NCI-H526 treated with DMSO at 0.1 percent for 48 hours (cell line): ENCODE measurements at regions not wholly inside any gene's neighbourhood (a gene's known extent, or its start where the extent isn't known, plus 50 kb on each side); places are given as distances from the start of the nearest gene placed in this dataset.

ENCODE experiments used
- DNase-seq: peaks from one replicate; lab custom pipeline; 2025; lab: John Stamatoyannopoulos, UW

DNA sequence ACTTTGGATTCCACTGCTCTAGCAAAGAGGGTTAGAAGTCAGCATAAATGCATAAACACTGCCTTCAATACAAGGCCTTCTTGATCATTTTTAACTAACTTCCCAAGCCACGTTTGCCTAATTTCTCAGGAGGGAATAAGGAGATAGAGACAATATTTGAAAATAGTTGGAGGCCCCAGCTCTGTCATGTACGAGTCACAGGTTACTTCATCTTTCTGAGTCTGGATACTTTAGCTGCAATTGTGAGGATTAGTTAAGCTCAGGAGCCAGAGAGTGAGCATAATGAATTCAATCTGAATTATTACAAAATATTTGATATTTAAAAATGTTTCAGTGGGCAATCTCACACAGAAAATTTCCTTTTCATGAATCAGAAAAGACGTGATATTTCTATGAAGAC lies 298.9 kb downstream of the SHOX2 start:
- no peak for DNase-seq

DNA sequence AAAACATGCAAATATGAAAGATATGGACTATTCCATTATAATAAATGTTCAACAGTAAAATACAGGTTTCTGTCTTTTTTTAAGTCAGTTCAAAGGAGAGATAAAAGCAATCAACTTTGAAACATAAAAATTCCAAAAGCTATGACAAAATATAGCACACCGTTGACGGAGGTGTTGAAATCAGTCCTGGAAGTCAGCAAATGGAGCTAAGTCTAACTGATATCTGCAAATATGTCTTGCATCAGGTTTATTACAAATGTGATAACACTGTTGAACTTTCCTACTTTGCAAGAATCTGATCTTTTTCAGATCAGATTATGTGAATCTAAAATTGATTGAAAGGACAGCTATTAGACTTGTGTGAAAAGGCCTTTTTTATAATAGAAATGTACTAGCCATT lies 300.7 kb downstream of the SHOX2 start:
- DNase-seq: no peak

DNA sequence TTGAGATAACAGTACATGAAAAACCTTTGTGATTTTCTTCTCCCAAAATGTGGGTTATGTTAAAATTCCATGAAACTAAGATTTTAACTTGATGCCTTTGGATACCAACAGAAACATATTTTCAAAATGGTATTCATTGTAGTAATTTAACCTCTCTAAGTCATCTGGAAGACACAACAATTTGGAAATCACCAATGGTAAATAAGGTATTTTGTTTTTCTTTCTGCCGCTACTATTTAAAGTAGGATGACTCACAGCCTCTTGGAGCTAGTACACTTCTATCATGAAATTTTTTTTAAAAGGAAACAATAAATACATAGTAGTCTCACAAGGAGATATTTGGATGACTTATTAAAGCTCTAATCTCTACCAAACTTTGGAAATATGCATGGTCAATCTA lies 291.6 kb upstream of the VEPH1 start:
- DNase-seq: no peak

DNA sequence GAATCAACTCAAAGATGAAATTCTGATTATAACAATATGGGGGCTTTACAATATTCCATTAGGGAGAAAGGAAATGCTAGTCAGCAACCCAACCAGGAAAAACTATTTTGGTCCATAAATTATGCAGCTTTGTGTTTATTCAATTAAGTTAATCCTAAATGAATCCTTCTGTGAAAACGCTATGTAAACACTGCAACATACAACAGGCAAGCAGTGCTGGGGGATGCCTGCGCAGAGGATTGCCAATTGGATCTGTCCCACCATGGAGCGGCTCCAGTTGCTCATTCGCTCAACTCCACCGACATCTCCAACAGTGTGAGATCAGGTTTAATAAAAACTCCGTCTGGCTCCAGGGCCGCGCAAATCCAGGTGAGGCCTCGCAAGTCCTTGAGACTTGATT lies 290.5 kb upstream of the VEPH1 start:
- DNase-seq: no peak

DNA sequence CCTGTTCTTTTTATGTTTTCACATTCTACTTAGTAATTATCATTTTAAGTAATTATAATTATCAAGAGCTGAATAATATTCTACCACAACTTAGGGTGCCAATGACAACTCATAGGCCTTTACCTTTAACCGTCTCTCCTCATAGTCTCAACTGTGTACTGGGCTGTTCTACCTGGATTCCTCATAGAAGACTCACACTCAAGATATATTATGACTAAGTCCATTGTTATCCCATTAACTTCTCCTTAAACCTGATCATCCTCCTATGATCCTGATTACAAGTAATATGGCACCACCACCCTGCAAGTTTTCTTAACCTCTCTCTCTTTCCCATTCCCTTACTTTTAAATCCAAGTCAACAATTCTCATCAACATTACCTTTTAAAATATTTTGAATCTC lies 285.9 kb upstream of the VEPH1 start:
- DNase-seq: no peak

DNA sequence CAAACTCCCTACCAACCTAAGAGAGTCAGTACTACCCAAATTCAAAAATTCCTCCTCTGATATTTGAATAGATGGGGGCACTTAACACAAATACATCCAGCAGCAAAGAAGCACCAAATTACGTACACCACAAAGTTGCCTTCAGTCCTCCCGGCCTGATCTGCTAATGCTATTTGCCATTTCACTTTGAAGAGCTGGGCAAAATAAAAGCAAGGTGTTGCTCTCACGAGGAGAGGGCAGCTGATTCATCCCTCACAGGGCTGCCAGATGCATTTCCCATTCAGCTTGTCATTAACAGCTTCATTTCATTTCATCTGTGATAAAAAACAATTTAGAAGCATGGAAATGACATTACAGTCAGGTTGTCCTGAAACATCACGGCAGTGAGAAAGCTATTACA lies 283.4 kb upstream of the VEPH1 start:
- no peak for DNase-seq

DNA sequence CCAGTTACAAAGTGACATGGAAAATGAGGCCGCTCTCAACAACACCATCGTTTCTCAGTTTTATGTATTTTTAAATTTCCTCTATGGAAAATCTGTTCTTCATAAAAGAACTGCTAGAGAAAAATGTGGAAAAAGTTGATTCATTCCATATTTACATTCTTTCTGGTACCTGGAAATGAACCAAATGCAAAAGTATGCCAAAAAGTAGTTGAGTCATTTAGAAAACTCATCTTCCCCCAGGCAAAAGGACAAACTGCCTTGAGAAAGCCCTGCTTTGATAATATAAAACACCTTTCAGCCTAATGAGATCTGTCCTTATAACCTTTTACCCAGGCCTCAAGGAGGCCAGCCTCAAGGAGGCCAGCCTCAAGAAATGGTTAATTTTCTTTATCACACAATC lies 283.0 kb upstream of the VEPH1 start:
- DNase-seq: no peak

DNA sequence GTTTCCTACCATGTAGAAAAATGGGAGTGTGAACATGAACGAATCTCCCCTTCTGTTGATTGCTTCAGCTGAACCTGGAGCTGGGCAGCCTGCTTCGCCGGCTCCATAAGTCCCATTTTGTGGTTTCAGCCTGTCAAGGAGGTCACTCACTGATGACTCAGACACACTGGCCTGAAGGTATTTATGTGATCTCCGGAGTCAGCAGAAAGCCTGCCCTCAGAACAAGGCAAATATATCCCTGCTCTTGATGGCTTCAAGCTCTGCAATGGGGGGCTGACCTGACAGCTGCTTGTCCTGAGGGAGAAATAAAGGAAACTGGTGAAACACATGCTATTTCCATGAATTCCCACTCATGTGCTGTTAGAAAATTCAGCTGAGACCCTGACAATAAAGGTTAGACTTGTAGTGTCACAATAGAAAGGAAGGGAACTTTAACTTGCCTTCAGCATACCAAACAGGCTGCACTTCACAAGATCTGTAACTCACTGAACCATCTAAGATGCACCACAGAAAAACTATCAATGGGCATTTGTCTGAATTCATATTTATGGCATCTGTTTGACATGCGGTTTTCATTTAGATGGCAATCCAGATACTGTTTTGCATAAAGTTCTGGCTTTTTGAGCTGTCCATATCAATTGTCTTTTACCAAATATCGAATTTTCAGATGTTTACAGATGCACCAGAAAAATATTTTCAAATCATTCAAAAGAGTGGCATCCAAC lies 282.0 kb upstream of the VEPH1 start:
- DNase-seq: peak; percentile 38

DNA sequence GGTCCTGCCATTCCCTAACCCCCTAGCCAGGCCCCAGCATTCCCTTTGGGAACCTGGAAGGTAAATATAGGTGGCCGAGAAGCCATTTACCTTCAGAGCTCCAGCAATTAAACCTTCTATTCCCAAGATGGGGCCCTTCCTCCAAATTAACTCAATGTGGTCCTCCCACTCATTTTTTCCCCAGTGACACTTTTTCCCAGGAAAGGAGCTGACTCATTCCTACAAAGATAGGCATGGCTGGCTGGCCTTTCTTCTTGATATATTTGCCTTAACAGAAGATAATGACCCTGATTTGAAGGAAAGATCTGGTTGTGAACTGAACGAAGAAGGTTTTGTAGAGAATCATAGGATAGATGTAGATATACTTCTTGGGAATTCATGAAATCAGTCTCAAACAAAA lies 279.0 kb upstream of the VEPH1 start:
- DNase-seq: no peak

DNA sequence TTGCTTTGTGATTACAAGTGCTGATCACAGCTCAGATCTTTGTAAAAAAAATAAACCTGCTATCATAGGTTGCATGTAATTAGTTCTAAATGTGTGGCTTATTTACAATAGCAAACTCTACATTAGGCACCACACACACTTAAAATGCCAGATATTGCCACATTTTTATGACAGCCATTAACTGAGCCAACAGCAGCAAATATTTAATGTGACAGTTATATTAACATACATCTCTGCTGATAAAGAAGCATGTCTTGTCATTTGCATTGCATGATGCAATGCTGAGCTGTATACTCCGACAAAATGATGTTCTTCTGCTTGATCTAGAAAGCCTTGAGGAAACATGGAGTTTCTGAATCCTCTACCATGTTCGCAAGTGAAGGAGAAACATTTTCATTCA lies 273.6 kb upstream of the VEPH1 start:
- no peak for DNase-seq

DNA sequence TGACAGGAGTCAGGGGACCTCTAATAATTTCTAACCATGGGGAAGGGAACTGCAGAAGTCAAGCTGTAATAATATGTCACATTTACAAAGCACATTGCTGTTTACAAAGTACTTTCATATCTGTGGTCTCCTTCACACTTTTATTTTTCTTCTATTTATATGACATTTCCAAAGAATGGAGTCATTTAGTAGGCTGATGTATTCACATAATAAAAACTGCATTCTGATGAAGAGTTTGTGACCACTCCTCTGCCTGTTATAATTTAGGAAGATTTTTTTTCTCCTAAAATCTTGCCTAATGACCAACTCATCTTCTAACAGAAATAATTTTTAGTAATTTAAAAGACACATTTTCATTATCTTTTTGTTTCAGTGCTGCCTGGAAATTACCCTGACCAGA lies 272.2 kb upstream of the VEPH1 start:
- no peak for DNase-seq

DNA sequence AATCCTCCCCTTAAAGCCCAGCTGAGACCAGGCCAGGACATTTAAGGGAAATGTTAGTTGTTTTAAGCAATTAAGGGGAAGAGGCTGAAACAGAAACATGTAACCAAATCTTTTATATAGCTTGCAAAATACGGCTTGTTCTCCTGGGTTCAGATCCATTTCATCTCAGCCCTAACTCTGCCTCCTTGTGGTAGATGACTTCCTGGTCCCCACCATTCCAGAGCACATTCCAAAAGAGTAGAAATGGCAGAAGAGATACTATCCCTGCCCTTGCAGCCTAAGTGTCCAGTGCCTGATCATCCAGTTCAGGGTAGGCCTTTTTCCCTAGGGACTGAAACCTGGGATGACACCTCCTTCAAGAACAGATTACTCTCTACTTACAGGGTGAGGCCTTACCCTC lies 266.2 kb upstream of the VEPH1 start:
- no peak for DNase-seq

DNA sequence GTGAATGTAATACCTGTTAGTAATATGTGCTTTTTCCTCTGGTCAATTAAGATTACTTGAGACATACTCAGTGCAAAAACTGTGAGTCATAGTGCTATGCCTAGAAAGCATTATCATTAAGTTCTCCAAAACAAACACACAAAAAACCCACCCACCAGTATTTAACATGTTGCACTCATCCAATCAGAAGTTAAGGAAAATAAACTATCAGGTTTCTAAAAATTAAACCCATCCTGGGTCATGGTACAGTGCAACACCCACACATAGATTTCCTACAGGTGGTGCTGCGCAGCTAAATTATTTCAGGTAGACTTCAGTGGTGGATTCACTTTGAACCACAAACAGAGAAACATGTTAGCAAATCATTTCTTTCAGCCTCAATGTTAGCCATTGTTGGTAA lies 264.4 kb upstream of the VEPH1 start:
- DNase-seq: no peak

DNA sequence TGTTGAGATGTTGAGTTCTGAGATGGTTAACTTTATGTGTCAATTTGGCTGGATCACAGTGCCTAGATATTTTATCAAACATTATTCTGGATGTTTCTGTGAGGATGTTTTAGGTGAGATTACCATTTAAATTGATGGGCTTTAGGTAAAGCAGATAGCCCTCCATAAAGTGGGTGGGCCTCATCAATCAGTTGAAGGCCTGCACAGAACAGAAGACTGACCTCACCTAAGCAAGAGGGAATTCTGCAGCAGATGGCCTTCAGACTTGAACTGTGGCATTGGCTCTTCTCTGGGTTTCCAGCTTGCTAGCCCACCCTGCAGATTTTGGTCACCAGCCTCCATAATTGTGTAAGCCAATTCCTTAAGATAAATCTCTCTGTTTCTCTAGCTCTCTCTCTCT lies 260.4 kb upstream of the VEPH1 start:
- DNase-seq: no peak

DNA sequence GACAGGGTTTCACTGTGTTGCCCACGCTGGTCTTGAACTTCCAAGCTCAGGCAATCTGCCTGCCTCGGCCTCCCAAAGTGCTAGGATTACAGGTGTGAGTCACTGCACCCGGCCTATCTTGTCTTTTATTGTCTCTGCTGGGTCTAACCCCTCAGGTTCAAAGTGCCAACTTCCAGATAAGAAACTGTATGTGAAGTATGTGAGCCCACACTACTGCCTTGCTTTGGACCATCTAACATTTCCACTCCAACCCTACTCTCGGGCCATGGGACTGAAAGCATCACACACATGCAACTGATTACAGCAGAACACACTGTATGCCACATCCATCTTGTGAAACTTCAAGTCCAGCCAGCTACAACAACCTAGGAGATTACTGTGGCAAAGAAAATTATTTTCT lies 256.1 kb upstream of the VEPH1 start:
- no peak for DNase-seq

DNA sequence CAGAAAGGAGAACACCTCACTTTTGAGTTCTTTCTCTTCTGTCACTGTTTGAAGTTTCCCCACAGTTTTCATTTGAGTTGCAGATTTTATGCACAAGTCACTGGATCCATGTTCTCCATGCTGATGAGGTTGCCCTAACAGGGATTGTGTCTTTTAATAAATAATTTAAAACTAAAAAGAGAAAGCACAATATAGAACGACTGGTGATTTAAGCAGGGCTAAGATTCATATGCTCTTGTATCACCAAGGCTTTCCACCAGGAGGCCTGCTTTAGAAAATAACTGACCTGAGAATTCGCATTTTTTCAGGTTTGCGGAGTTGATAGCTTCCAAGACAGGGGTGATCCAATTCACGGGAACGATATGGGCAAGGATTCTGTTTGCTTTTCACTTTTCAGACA lies 252.0 kb upstream of the VEPH1 start:
- no peak for DNase-seq

DNA sequence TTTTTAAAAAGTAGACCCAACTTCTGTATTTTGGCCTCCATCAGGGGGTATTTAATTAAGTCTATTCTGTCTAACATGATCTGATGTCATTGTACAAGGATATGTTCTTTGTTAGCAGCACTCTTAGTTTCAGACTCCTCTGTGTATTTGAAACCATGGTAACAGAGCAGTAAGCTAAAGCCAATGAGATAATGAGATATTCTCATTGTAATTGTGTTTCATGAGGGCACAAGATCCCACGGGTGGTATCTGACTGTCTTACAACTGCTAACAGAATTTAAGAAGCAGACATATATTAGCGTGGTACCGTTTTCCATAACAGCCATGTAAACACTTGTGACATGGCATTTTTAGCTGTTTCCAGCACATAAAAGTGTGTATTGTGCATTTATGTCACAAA lies 251.2 kb upstream of the VEPH1 start:
- DNase-seq: no peak

DNA sequence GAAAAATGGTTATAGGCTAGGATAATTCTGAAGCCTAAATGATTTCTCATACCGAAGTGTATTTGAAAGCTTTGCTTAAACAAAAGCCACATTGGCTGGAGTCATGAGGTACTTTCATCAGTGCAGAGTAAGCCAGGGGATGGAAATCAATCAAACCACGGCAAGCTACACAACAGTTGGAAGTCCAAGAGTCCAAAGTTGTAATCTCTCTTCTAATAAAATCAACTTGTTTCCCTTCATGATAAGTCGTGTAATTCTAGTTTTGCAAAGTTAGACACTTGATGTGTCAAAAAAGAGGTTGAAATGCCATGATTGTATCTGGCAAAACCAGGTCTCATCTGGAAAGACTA lies 250.5 kb upstream of the VEPH1 start:
- no peak for DNase-seq

DNA sequence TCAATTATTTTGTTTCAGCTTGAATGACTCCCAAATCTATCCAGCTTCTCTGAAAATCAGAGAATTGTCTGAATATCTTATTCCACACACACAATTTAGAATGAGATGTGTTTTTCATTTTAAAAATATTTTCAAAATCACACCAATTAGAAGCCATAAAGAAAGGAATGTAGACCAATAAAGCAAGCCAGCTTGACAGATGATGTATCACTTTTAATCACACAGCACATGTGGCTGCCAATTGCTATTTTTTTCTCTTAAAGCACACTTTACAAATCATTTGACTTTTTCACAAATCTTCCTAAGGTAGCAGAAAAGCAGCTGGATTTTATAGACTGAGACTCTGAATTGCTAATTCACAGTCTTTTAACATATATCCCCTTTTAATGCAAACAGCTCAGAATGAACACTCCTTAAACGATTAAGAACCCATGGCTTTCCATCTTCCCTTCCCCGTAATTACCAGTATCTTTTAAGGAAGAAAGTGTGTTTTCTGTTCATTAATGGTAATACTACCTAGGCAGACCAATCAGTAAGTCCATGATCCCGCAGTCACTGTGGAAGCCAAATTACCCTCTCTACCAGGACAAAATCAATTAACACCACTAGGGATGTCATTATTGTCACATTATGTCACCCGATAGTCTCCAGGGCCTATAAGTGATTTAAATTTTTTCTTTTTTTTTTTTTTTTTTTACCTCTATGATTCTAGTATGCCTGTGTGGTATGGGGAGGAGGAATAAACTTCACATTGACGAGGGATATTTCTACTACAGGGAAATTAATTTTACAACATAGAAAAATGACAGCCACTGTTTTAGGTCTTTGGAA lies 250.0 kb upstream of the VEPH1 start:
- no peak for DNase-seq

DNA sequence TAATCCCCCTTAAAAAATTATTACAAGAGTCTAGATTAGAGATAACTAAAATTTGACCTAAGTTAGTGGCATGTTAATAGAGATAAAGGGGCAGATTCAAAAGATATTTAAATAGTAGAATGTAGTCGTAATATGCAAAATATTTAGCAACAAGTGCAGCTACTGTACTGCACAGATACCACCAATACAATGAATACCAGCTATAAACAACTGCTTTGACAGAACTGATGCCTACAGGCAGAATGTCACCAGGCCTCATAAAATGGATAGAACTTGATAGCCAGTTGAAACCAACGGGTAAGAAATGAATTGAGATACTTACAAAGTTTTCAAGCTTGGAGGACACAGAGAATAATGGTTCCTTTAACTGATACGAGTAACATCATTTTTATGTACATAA lies 249.3 kb upstream of the VEPH1 start:
- DNase-seq: peak; percentile 32

DNA sequence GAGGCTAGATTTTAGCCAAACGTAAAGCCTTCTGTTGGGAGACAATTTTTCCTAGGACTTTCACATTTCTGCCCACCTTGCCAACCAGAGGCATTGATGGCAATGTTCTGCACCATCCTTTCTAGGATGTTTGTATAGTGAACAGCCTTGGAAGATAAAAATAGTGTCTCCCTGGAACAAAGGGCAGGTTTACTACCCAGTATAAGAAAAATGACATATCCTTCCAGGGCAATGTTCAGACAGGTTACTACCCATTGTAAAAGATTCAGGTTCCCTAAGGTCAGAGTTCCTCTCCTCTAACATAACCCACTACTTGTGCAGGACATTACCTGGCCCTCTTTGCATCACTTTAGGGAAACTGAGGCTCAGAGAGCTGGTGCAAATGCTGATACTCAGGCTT lies 248.2 kb upstream of the VEPH1 start:
- no peak for DNase-seq

DNA sequence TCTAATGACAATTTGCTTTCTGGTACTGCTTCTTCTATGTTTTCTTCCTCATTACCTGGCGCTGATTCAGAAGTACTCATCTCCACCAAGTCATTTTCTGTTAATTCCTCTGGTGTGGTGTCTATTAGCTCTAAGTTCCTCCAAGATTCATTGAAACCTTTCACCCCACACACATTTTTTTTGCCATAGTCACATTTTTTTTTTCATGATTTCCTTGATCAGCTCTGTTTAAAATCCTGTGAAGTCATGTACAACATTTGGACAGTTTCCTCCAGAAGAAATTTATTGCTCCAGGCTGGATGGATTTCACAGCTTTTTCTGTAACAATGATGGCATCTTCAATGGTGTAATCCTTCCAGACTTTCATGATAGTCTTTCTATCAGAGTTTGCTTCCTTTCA lies 243.2 kb upstream of the VEPH1 start:
- DNase-seq: no peak

DNA sequence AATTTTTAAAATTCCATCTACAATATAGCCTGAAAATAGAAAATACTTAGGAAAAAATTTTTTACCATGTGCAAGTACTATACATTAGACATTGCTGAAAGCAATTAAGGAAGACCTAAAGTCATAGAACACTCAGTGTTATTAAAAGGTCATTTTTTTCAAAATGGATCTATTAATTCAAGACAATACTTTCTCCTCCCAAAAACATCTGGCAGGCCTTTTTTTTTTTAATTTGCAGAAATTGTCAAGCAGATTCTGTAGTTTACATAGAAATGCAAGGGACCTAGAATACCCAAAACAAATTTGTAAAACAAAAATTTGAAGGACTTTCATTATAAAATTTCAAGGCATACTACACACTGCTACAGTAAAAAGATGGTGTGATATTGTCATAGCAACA lies 238.4 kb upstream of the VEPH1 start:
- DNase-seq: no peak

DNA sequence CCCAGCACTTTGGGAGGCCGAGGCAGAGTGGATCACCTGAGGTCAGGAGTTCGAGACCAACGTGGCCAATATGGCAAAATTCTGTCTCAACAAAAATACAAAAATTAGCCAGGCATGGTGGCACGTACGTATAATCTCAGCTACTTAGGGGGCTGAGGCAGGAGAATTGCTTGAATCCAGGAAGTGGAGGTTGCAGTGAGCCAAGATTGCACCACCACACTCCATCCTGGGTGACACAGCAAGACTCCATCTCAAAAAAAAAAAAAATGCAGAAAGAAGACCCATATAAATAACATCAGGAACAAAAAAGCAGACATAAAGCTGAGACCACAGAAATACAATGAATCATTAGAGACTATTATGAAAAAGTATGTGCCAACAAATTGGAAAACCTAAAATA lies 235.2 kb upstream of the VEPH1 start:
- DNase-seq: no peak
